Aorta (tissue), 5 donors: ENCODE measurements at regions not wholly inside any gene's neighbourhood (a gene's known extent, or its start where the extent isn't known, plus 50 kb on each side); places are given as distances from the start of the nearest gene placed in this dataset.

Experiments
- ATAC-seq: fragments of 200-7000 bp; cut with Tn5 transposase; one replicate; pipeline ENCODE4 v1.9.1; 2022; ENCODE audit warnings: moderate library complexity; ENCODE audit not compliant: low FRiP score
- DNase-seq, 2 donors: peaks; one replicate each; pipeline ENCODE4 v3.0.0-alpha.2; 2020
- H3K27ac ChIP-seq, 2 donors: one replicate each; pipeline ENCODE4 v1.5.1; 2013; ENCODE audit warnings: low read length in 2 of 2, mild to moderate bottlenecking in 2 of 2, moderate library complexity in 2 of 2, control low read depth in 1 of 2, inconsistent platforms in 1 of 2, low read depth in 1 of 2
- H3K27me3 ChIP-seq, 2 donors: one replicate each; pipeline ENCODE4 v1.6.1; 2013; ENCODE audit warnings: control low read depth in 1 of 2, low read length in 1 of 2, mild to moderate bottlenecking in 1 of 2, moderate library complexity in 1 of 2; ENCODE audit not compliant: insufficient read depth in 2 of 2, control insufficient read depth in 1 of 2
- H3K36me3 ChIP-seq, 2 donors: one replicate each; pipeline ENCODE4 v1.6.1; 2013; ENCODE audit warnings: control low read depth in 1 of 2, low read length in 1 of 2, mild to moderate bottlenecking in 1 of 2; ENCODE audit not compliant: insufficient read depth in 2 of 2, control insufficient read depth in 1 of 2
- H3K4me1 ChIP-seq, 2 donors: one replicate each; pipeline ENCODE4 v1.6.1; 2013; ENCODE audit warnings: low read length in 2 of 2, control low read depth in 1 of 2, mild to moderate bottlenecking in 1 of 2, moderate library complexity in 1 of 2; ENCODE audit not compliant: insufficient read depth in 2 of 2, control insufficient read depth in 1 of 2
- H3K4me3 ChIP-seq, 2 donors: one replicate each; pipeline ENCODE4 v1.5.1; 2013; ENCODE audit warnings: low read length in 2 of 2, control low read depth in 1 of 2, mild to moderate bottlenecking in 1 of 2
- H3K9me3 ChIP-seq: one replicate; pipeline ENCODE4 v1.6.1; 2013; ENCODE audit warnings: mild to moderate bottlenecking, low read length; ENCODE audit not compliant: control insufficient read depth
- WGBS, 2 donors: extraction: QIAGEN DNeasy Blood & Tissue Kit; methylation state at CpG; one replicate each; pipeline ENCODE4 v1.1.7; 2013; 5-methylcytosine and 5-hydroxymethylcytosine counted together
- intact Hi-C, 2 donors: fragments of 100-400 bp; cut with DNase I; formaldehyde crosslinking; loops; one replicate each; pipeline versions ENCODE4 v1.14.2 to v1.15.0; 2022
- donor health status: healthy with polysubstance abuse.
- donor health status: Bipolar disorder and iron deficiency.
- donor health status: DM: no; HTN: no; CAD: no.
- donor health status: DM: no; HTN: no; CAD: no.
- donor health status: DM: yes; HTN: yes; CAD: no.

- no peaks in the 10 kb centered on the region for H3K27me3 ChIP-seq
- no peaks in the 10 kb centered on the region for H3K36me3 ChIP-seq
- intact Hi-C loops, result no loop called here
- H3K4me1 ChIP-seq, result no peaks in the 10 kb centered on the region
- ATAC-seq (no peak), DNase-seq (no peak)
- H3K4me3 ChIP-seq, result no peak overlapping the region
- H3K27ac ChIP-seq, result no peak overlapping the region
- peaks cover 5% of the 10 kb centered on the region for H3K9me3 ChIP-seq
These were observed 961.7 kb downstream of the NTRK3 start for GRCh38 chr15:87294854-87295253.

- H3K9me3 ChIP-seq, result peaks cover 5% of the 10 kb centered on the region
- no peak overlapping the region for H3K27ac ChIP-seq
- no peaks in the 10 kb centered on the region for H3K36me3 ChIP-seq
- no peaks in the 10 kb centered on the region for H3K4me1 ChIP-seq
- H3K4me3 ChIP-seq, result no peak overlapping the region
- DNase-seq, result no peak
- intact Hi-C loops, result no loop called here
- ATAC-seq, result no peak
- no peaks in the 10 kb centered on the region for H3K27me3 ChIP-seq
- WGBS, 2 donors, result 88 to 90% methylated on average over 2 of the region's 2 CpGs
These were observed 963.5 kb downstream of the NTRK3 start for GRCh38 chr15:87293031-87293430.

GRCh38 chr15:87287156-87287555, 969.4 kb downstream of the NTRK3 start:
- Histone ChIP-seq H3K4me1 (no peaks in the 10 kb centered on the region), H3K36me3 (no peaks in the 10 kb centered on the region), H3K4me3 (no peak overlapping the region), H3K27ac (no peak overlapping the region), H3K27me3 (no peaks in the 10 kb centered on the region), H3K9me3 (peaks cover 3% of the 10 kb centered on the region)
- intact Hi-C loops, result no loop called here
- ATAC-seq (no peak), DNase-seq (no peak)
- 56 to 66% methylated on average over 3 of the region's 3 CpGs for WGBS, 2 donors

GRCh38 chr15:87269566-87269965, 987.0 kb downstream of the NTRK3 start:
- Histone ChIP-seq H3K9me3 (peaks cover 1% of the 10 kb centered on the region), H3K4me3 (no peak overlapping the region), H3K27ac (no peak overlapping the region), H3K4me1 (no peaks in the 10 kb centered on the region), H3K27me3 (no peaks in the 10 kb centered on the region), H3K36me3 (no peaks in the 10 kb centered on the region)
- no peak for ATAC-seq
- intact Hi-C loops, result no loop called here
- DNase-seq, result no peak
- WGBS, 2 donors, result 39 to 41% methylated on average over 1 of the region's 1 CpG

- intact Hi-C loops, result no loop called here
- no peaks in the 10 kb centered on the region for H3K36me3 ChIP-seq
These were observed 987.9 kb downstream of the NTRK3 start for GRCh38 chr15:87268675-87269074.

GRCh38 chr15:87267798-87268197, 988.7 kb downstream of the NTRK3 start:
- Histone ChIP-seq H3K4me1 (no peaks in the 10 kb centered on the region), H3K36me3 (no peaks in the 10 kb centered on the region), H3K9me3 (peaks cover 1% of the 10 kb centered on the region), H3K27me3 (no peaks in the 10 kb centered on the region), H3K27ac (no peak overlapping the region), H3K4me3 (no peak overlapping the region)
- 72 to 92% methylated on average over 2 of the region's 2 CpGs for WGBS, 2 donors
- intact Hi-C loops, result no loop called here
- no peak for ATAC-seq
- DNase-seq, result no peak

More at GRCh38 chr15:87268675-87269074, 987.9 kb downstream of the NTRK3 start:
- ATAC-seq (no peak), DNase-seq (no peak)
- Histone ChIP-seq H3K27me3 (no peaks in the 10 kb centered on the region), H3K4me1 (no peaks in the 10 kb centered on the region), H3K27ac (no peak overlapping the region), H3K4me3 (no peak overlapping the region), H3K9me3 (peaks cover 1% of the 10 kb centered on the region)
- 87 to 93% methylated on average over 2 of the region's 2 CpGs for WGBS, 2 donors

- WGBS, 2 donors, result 33 to 34% methylated on average over 2 of the region's 2 CpGs
- DNase-seq (no peak), ATAC-seq (no peak)
- intact Hi-C loops, result no loop called here
- no peaks in the 10 kb centered on the region for H3K4me1 ChIP-seq
- no peaks in the 10 kb centered on the region for H3K27me3 ChIP-seq
- H3K36me3 ChIP-seq, result no peaks in the 10 kb centered on the region
- no peak overlapping the region for H3K4me3 ChIP-seq
- H3K27ac ChIP-seq, result no peak overlapping the region
- peaks cover 1% of the 10 kb centered on the region for H3K9me3 ChIP-seq
These were observed 992.7 kb downstream of the NTRK3 start for GRCh38 chr15:87263871-87264270.

GRCh38 chr15:87263296-87263695, 993.2 kb downstream of the NTRK3 start:
- Histone ChIP-seq H3K27me3 (no peaks in the 10 kb centered on the region), H3K4me1 (no peaks in the 10 kb centered on the region), H3K36me3 (no peaks in the 10 kb centered on the region), H3K4me3 (no peak overlapping the region), H3K27ac (no peak overlapping the region), H3K9me3 (peaks cover 1% of the 10 kb centered on the region)
- intact Hi-C loops, result no loop called here
- no peak for ATAC-seq
- DNase-seq, result no peak

- no peak for DNase-seq
- Histone ChIP-seq H3K27me3 (no peaks in the 10 kb centered on the region), H3K36me3 (no peaks in the 10 kb centered on the region)
These were observed 1010.9 kb downstream of the NTRK3 start for GRCh38 chr15:87245592-87245991.

More at GRCh38 chr15:87245592-87245991, 1010.9 kb downstream of the NTRK3 start:
- no peak overlapping the region for H3K4me3 ChIP-seq
- no peak overlapping the region for H3K27ac ChIP-seq
- intact Hi-C loops, result loop anchor here in 1 of 2 donors (10.0 kb wide), 1 partner anchor 59 kb away; no protein-coding TSS in a partner anchor
- 13 to 39% methylated on average over 5 of the region's 5 CpGs for WGBS, 2 donors
- H3K9me3 ChIP-seq, result peaks cover 3% of the 10 kb centered on the region
- no peak for ATAC-seq
- H3K4me1 ChIP-seq, result no peaks in the 10 kb centered on the region
